COLO829 (cell line): ENCODE measurements at regions not wholly inside any gene's neighbourhood (a gene's known extent, or its start where the extent isn't known, plus 50 kb on each side); places are given as distances from the start of the nearest gene placed in this dataset.

ENCODE experiments used
- DNase-seq: peaks from one replicate; pipeline ENCODE4 v3.0.0; 2012; ENCODE audit warnings: low spot score

- DNase-seq = no peak
Measured at GRCh38 chr18:38470421-38470820, 904.8 kb upstream of the CELF4 start.

- no peak for DNase-seq
Measured at GRCh38 chr18:38466426-38466825, 900.8 kb upstream of the CELF4 start.

GRCh38 chr18:38464024-38464423 is 898.4 kb upstream of the CELF4 start:
- no peak for DNase-seq

GRCh38 chr18:38460657-38461056 is 895.1 kb upstream of the CELF4 start:
- DNase-seq = no peak

- DNase-seq = no peak
Measured at GRCh38 chr18:38459131-38459994, 893.8 kb upstream of the CELF4 start.

GRCh38 chr18:38458698-38459097 is 893.1 kb upstream of the CELF4 start:
- DNase-seq = no peak

GRCh38 chr18:38456253-38456652 is 890.7 kb upstream of the CELF4 start:
- DNase-seq = no peak

- DNase-seq = no peak
Measured at GRCh38 chr18:38454764-38455469, 889.3 kb upstream of the CELF4 start.

- DNase-seq = no peak
Measured at GRCh38 chr18:38453880-38454279, 888.3 kb upstream of the CELF4 start.

GRCh38 chr18:38450876-38451275 is 885.3 kb upstream of the CELF4 start:
- DNase-seq = no peak

GRCh38 chr18:38445804-38446145 is 880.2 kb upstream of the CELF4 start:
- no peak for DNase-seq

- no peak for DNase-seq
Measured at GRCh38 chr18:38444971-38445803, 879.6 kb upstream of the CELF4 start.

- no peak for DNase-seq
Measured at GRCh38 chr18:38427736-38428135, 862.1 kb upstream of the CELF4 start.

- no peak for DNase-seq
Measured at GRCh38 chr18:38427234-38427633, 861.6 kb upstream of the CELF4 start.

GRCh38 chr18:38421872-38422615 is 856.4 kb upstream of the CELF4 start:
- DNase-seq = no peak

- no peak for DNase-seq
Measured at GRCh38 chr18:38421021-38421420, 855.4 kb upstream of the CELF4 start.

GRCh38 chr18:38420611-38421010 is 855.0 kb upstream of the CELF4 start:
- no peak for DNase-seq

- no peak for DNase-seq
Measured at GRCh38 chr18:38415811-38416210, 850.2 kb upstream of the CELF4 start.

- no peak for DNase-seq
Measured at GRCh38 chr18:38413193-38413592, 847.6 kb upstream of the CELF4 start.

GRCh38 chr18:38406607-38407006 is 841.0 kb upstream of the CELF4 start:
- no peak for DNase-seq

- DNase-seq = no peak
Measured at GRCh38 chr18:38402509-38402908, 836.9 kb upstream of the CELF4 start.

- DNase-seq = no peak
Measured at GRCh38 chr18:38397094-38397493, 831.5 kb upstream of the CELF4 start.
